22Rv1 (cell line): ENCODE measurements at regions not wholly inside any gene's neighbourhood (a gene's known extent, or its start where the extent isn't known, plus 50 kb on each side); places are given as distances from the start of the nearest gene placed in this dataset.

Source experiments
- ZFX ChIP-seq: fragments of 450-650 bp; IDR thresholded peaks from 2 replicates; pipeline ENCODE4 v1.6.1; 2017; ENCODE audit warnings: antibody characterized with exemption, borderline replicate concordance
- TF ChIP-seq, protein P1 (sequence below): fragments of 450-650 bp; IDR thresholded peaks from 2 replicates; pipeline ENCODE4 v1.5.1; 2017; ENCODE audit warnings: mild to moderate bottlenecking

DNA sequence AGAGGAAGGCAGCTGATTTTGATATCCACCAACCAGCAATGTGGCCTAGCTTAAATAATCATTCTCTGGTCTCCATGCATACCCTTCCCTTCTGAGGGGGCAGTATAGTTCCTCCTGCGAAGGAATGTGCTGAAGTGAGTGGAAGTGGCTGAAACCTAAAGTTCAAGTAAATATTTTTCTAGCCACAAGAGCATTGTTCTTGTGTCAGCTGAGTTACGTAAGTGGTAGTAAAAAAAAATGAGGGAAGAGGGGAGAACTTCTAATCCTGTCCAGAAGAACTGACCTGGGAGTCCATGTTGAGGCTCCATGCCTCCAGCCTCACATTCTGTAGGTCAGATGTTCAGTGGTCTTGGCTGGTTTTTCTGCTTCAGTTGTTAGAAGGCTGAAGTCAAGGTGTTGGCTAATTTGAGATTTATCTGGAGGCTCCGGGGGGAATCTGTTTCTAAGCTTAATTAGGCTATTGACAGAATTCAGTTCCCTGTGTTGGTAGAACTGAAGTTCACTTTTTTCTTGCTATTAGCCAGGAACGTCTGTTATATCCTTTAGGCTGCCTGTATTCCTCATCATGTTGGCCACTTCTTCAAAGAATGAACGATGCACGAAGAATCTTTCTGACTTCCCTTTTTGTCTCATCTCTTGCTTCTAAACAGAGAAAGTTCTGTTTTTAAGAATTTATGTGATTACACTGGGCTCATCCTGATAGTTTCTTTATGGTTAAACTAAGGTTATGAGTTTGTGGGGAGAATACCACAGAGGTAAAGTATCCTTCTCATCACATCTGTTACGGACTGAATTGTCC lies 207.1 kb upstream of the PRSS16 start:
- TF ChIP-seq, protein P1, sequence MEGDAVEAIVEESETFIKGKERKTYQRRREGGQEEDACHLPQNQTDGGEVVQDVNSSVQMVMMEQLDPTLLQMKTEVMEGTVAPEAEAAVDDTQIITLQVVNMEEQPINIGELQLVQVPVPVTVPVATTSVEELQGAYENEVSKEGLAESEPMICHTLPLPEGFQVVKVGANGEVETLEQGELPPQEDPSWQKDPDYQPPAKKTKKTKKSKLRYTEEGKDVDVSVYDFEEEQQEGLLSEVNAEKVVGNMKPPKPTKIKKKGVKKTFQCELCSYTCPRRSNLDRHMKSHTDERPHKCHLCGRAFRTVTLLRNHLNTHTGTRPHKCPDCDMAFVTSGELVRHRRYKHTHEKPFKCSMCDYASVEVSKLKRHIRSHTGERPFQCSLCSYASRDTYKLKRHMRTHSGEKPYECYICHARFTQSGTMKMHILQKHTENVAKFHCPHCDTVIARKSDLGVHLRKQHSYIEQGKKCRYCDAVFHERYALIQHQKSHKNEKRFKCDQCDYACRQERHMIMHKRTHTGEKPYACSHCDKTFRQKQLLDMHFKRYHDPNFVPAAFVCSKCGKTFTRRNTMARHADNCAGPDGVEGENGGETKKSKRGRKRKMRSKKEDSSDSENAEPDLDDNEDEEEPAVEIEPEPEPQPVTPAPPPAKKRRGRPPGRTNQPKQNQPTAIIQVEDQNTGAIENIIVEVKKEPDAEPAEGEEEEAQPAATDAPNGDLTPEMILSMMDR: no peak
- no peak for TF ChIP-seq ZFX
